HG03354 (cell line): ENCODE measurements at regions not wholly inside any gene's neighbourhood (a gene's known extent, or its start where the extent isn't known, plus 50 kb on each side); places are given as distances from the start of the nearest gene placed in this dataset.
"Not testable (repeated sequence)": the region's sequence is repeated elsewhere in the genome, so short reads cannot be mapped to it uniquely, and the experiment has no call there.

Experiments used
- ATAC-seq: cut with Tn5 transposase; IDR thresholded peaks from one replicate; pipeline ENCODE4 v1.9.1; 2021; ENCODE audit warnings: mild to moderate bottlenecking; ENCODE audit not compliant: unreplicated experiment, poor library complexity, severe bottlenecking

- no peak for ATAC-seq
These were observed 274.9 kb upstream of the RARB start for GRCh38 chr3:25153136-25153535.

- no peak for ATAC-seq
These were observed 274.5 kb upstream of the RARB start for GRCh38 chr3:25153561-25153960.

GRCh38 chr3:25155652-25156471 is 272.2 kb upstream of the RARB start:
- no peak for ATAC-seq

- no peak for ATAC-seq
These were observed 271.4 kb upstream of the RARB start for GRCh38 chr3:25156626-25157025.

GRCh38 chr3:25165306-25165705 is 262.8 kb upstream of the RARB start:
- no peak for ATAC-seq

- no peak for ATAC-seq
These were observed 262.0 kb upstream of the RARB start for GRCh38 chr3:25166016-25166415.

GRCh38 chr3:25169151-25169550 is 258.9 kb upstream of the RARB start:
- ATAC-seq: no peak

GRCh38 chr3:25170021-25170420 is 258.0 kb upstream of the RARB start:
- no peak for ATAC-seq

- ATAC-seq: no peak
These were observed 256.8 kb upstream of the RARB start for GRCh38 chr3:25171118-25171807.

- ATAC-seq: no peak
These were observed 256.2 kb upstream of the RARB start for GRCh38 chr3:25171897-25172296.

- ATAC-seq: no peak
These were observed 254.5 kb upstream of the RARB start for GRCh38 chr3:25173606-25174005.

- ATAC-seq: no peak
These were observed 253.8 kb upstream of the RARB start for GRCh38 chr3:25174251-25174650.

GRCh38 chr3:25177041-25177440 is 251.0 kb upstream of the RARB start:
- no peak for ATAC-seq

- no peak for ATAC-seq
These were observed 249.4 kb upstream of the RARB start for GRCh38 chr3:25178672-25179071.

- ATAC-seq: no peak
These were observed 247.0 kb upstream of the RARB start for GRCh38 chr3:25181096-25181495.

- no peak for ATAC-seq
These were observed 245.3 kb upstream of the RARB start for GRCh38 chr3:25182794-25183193.

GRCh38 chr3:25184641-25185250 is 243.3 kb upstream of the RARB start:
- ATAC-seq: no peak

- ATAC-seq: no peak
These were observed 236.4 kb upstream of the RARB start for GRCh38 chr3:25191673-25192072.

GRCh38 chr3:25199567-25199966 is 228.5 kb upstream of the RARB start:
- ATAC-seq: not testable (repeated sequence)

- ATAC-seq: no peak
These were observed 215.3 kb upstream of the RARB start for GRCh38 chr3:25212736-25213135.

GRCh38 chr3:25214034-25214433 is 214.0 kb upstream of the RARB start:
- ATAC-seq: no peak
